DMS53 (cell line): ENCODE measurements at regions not wholly inside any gene's neighbourhood (a gene's known extent, or its start where the extent isn't known, plus 50 kb on each side); places are given as distances from the start of the nearest gene placed in this dataset.
"Not testable (repeated sequence)": the region's sequence is repeated elsewhere in the genome, so short reads cannot be mapped to it uniquely, and the experiment has no call there.

ENCODE experiments used
- DNase-seq: peaks from one replicate; lab custom pipeline; 2025; lab: John Stamatoyannopoulos, UW

GRCh38 chr10:121378251-121378801, 219.9 kb downstream of the FGFR2 start:
- no peak for DNase-seq

GRCh38 chr10:121379013-121379412, 219.2 kb downstream of the FGFR2 start:
- no peak for DNase-seq

- DNase-seq = no peak
Measured at GRCh38 chr10:121380211-121380610, 218.0 kb downstream of the FGFR2 start.

GRCh38 chr10:121382029-121382520, 216.2 kb downstream of the FGFR2 start:
- not testable (repeated sequence) for DNase-seq

GRCh38 chr10:121385136-121385535, 213.1 kb downstream of the FGFR2 start:
- no peak for DNase-seq

- no peak for DNase-seq
Measured at GRCh38 chr10:121392657-121393056, 205.6 kb downstream of the FGFR2 start.

- DNase-seq = no peak
Measured at GRCh38 chr10:121393522-121393921, 204.7 kb downstream of the FGFR2 start.

GRCh38 chr10:121400507-121400906, 197.7 kb downstream of the FGFR2 start:
- not testable (repeated sequence) for DNase-seq

- DNase-seq = no peak
Measured at GRCh38 chr10:121403527-121403926, 194.7 kb downstream of the FGFR2 start.

GRCh38 chr10:121404611-121405010, 193.6 kb downstream of the FGFR2 start:
- DNase-seq = no peak

GRCh38 chr10:121405096-121405495, 193.1 kb downstream of the FGFR2 start:
- DNase-seq = no peak

GRCh38 chr10:121405549-121405948, 192.7 kb downstream of the FGFR2 start:
- no peak for DNase-seq

GRCh38 chr10:121405953-121406352, 192.3 kb downstream of the FGFR2 start:
- no peak for DNase-seq

GRCh38 chr10:121406823-121407545, 191.3 kb downstream of the FGFR2 start:
- DNase-seq = no peak

- no peak for DNase-seq
Measured at GRCh38 chr10:121409466-121410104, 188.7 kb downstream of the FGFR2 start.

- DNase-seq = no peak
Measured at GRCh38 chr10:121411004-121411403, 187.2 kb downstream of the FGFR2 start.

GRCh38 chr10:121413951-121414350, 184.3 kb downstream of the FGFR2 start:
- no peak for DNase-seq

- DNase-seq = no peak
Measured at GRCh38 chr10:121414366-121415062, 183.7 kb downstream of the FGFR2 start.

GRCh38 chr10:121415063-121415399, 183.2 kb downstream of the FGFR2 start:
- DNase-seq = no peak

- no peak for DNase-seq
Measured at GRCh38 chr10:121416071-121416470, 182.2 kb downstream of the FGFR2 start.

- no peak for DNase-seq
Measured at GRCh38 chr10:121417298-121417697, 180.9 kb downstream of the FGFR2 start.

GRCh38 chr10:121418126-121418777, 180.0 kb downstream of the FGFR2 start:
- DNase-seq = peak; percentile 32
